ENCODE measurements at regions not wholly inside any gene's neighbourhood (a gene's known extent, or its start where the extent isn't known, plus 50 kb on each side); places are given as distances from the start of the nearest gene placed in this dataset.

DNA sequence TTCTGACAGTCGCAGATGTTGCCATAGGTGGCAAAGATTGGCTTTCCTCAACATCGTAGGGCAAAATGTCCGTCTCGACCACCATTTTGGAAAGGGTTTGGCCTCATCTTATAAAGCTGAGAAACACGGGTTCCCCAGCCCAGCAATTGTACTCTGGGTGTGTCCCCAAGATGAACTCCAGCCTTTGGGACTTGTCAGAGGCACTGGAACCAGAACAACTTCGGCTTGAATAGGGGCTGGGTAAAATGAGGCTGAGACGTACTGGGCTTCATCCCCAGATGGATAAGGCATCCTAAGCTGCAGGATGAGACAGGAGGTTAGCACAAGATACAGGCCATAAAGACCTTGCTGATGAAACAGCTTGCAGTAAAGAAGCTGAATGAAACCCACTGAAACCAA lies 151.9 kb downstream of the CRLF2 start:
- TF ChIP-seq, protein P1, sequence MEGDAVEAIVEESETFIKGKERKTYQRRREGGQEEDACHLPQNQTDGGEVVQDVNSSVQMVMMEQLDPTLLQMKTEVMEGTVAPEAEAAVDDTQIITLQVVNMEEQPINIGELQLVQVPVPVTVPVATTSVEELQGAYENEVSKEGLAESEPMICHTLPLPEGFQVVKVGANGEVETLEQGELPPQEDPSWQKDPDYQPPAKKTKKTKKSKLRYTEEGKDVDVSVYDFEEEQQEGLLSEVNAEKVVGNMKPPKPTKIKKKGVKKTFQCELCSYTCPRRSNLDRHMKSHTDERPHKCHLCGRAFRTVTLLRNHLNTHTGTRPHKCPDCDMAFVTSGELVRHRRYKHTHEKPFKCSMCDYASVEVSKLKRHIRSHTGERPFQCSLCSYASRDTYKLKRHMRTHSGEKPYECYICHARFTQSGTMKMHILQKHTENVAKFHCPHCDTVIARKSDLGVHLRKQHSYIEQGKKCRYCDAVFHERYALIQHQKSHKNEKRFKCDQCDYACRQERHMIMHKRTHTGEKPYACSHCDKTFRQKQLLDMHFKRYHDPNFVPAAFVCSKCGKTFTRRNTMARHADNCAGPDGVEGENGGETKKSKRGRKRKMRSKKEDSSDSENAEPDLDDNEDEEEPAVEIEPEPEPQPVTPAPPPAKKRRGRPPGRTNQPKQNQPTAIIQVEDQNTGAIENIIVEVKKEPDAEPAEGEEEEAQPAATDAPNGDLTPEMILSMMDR (conservative IDR thresholded peaks at IDR 0.05 in 1 of 2, IDR thresholded peaks at IDR 0.05 in 1 of 2; ENCODE audit: extremely low read depth in 1 of 2, insufficient read depth in 1 of 2, low read depth in 1 of 2, low read length in 2 of 2) = no peak
- no peak for TF ChIP-seq EZH2 (IDR thresholded peaks at IDR 0.05; ENCODE audit: borderline replicate concordance, low read length)

Measured in mammary epithelial cell (primary cell).